HG03442 (cell line): ENCODE measurements at regions not wholly inside any gene's neighbourhood (a gene's known extent, or its start where the extent isn't known, plus 50 kb on each side); places are given as distances from the start of the nearest gene placed in this dataset.
A peak's percentile ranks its signal among the peaks of the same experiment; 100 is the strongest.

Experiments used
- ATAC-seq: cut with Tn5 transposase; IDR thresholded peaks from one replicate; pipeline ENCODE4 v1.9.1; 2021; ENCODE audit warnings: mild to moderate bottlenecking, moderate library complexity; ENCODE audit not compliant: unreplicated experiment

DNA sequence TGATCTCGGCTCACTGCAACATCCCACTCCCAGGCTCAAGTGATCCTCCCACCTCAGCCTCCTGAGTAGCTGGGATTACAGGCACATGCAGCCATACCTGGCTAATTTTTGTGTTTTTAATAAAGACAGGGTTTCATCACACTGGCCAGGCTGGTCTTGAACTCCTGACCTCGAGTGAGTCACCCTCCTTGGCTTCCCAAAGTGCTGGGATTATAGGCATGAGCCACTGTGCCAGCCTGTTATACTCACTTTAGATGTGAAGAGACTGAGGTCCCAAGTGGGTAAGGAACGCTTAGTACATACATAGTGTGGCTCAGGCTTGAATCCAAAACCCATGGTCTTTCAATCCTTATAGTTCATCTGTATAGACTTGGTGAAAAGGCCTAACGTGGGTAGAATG is 63.7 kb upstream of the EPS8L3 start:
- no peak for ATAC-seq

DNA sequence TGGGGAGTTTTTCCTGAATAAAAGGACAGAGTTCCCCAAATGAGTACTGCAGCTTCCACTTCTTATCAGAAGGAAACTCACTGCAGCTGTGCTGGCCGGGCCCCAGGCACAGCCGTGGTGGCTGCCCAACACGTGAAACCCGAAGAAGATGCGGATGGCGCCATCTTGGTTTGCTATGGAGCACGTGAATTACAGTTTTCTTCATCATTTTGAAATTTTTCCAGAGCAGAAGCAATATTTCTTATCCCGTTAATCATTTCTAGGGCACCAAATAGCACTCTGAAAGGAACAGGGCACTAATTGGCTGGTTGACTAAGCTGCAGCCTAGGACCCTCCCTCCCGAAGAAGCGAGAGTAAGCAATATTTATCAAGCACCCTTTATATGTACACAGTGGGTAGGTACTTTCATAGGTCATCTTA is 63.2 kb upstream of the EPS8L3 start:
- ATAC-seq = no peak

DNA sequence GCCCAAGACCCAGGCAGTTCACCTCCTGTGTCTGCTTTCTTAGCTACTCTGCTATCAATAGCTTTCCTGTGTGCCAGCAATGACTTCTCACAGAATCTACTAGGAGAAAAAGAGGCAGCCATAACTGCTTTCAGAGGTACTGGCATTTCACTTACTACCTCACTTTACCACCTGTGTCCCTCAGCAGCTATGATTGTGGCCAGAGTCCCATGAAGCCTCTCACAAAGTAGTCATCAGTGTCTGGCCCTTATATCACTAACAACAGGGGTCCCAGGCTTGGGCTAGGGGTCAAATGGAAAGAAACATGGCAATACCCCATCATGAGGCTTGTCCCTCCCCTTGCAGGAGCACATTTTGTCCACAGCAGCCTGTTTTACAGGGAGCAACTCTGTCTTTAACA is 62.7 kb upstream of the EPS8L3 start:
- no peak for ATAC-seq

DNA sequence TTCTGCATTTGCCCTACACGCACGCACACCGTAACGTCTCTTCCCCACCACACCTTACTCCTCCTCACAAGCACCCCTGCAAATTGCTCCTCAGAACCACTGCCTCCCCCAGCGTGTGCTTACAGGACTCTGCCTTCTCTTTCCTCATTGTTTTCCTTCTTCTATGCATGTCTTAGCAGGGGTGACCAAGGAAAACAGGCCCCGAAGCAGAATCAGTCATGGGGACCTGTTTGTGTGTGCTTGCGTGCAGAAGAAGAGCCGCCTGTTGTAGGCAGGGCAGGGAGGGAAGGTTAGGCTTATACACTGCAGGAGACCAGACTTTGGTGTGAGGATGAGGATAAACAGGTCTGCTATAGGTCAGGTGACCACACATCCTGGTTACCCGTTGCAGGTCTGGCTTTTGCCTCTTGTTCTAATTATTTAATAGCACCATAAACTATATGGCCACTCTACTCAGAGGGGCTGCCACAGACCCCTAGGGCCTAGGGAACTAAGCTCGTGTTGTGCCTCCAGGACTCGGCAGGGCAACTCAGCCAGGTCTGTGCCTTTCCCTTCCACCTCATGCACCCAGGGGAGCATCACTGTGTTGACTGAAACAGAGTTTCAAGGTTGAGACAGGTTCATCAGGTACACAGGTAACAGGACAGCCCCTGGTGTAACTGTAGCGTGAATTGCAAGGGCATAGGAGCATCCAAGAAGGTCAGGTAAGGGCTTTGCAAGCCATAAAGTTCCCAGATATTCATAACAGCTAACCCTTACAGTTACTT is 60.8 kb upstream of the EPS8L3 start:
- ATAC-seq = no peak

- no peak for ATAC-seq
Measured at GRCh38 chr1:109823543-109824348, 60.0 kb upstream of the EPS8L3 start.

- no peak for ATAC-seq
Measured at GRCh38 chr1:109822749-109823542, 59.2 kb upstream of the EPS8L3 start.

GRCh38 chr1:109821831-109822745 is 58.4 kb upstream of the EPS8L3 start:
- no peak for ATAC-seq

DNA sequence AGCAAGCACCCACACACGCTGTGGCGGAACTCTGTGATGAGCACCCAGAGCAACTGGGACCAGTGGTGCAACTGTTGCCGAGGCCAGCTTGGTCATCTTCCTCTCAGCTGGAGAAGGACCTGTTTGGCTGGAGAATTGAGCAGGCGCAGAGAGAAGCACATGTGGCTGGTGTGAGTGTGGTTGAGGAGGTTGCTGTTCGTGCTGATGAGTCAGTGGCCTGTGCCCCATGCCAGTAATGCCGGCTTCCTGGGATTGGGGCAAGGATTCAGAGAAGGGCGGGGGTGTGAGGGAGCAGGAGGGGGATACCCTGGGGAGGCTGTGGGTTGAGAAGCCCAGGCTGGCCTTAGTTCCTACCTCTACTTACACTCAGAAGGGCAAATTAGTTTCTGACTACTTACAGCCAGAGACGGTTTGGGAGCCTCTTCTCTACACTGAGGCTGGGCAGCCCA is 57.5 kb upstream of the EPS8L3 start:
- ATAC-seq = no peak

GRCh38 chr1:109819906-109820305 is 56.2 kb upstream of the EPS8L3 start:
- no peak for ATAC-seq

- ATAC-seq = no peak
Measured at GRCh38 chr1:109818988-109819764, 55.5 kb upstream of the EPS8L3 start.

GRCh38 chr1:109818271-109818987 is 54.7 kb upstream of the EPS8L3 start:
- no peak for ATAC-seq

DNA sequence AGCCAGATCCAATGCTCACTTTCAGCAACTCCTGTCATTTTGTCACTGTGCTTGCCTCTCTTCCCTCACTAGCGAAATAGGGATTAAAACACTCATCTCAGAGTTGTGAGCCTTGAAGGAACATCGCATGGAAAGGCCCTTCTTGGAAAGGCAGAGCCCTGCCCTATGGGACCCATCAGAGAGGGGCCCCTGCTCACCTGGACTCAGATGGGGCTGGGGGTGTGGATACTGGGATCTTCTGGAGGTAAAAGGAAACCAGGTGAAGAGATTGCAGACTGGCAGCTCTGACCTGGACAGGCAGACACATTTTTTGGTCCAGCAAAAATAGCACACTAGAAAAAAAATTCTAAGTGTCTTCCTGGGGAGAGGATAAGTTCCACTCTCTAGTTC is 54.2 kb upstream of the EPS8L3 start:
- ATAC-seq = no peak

DNA sequence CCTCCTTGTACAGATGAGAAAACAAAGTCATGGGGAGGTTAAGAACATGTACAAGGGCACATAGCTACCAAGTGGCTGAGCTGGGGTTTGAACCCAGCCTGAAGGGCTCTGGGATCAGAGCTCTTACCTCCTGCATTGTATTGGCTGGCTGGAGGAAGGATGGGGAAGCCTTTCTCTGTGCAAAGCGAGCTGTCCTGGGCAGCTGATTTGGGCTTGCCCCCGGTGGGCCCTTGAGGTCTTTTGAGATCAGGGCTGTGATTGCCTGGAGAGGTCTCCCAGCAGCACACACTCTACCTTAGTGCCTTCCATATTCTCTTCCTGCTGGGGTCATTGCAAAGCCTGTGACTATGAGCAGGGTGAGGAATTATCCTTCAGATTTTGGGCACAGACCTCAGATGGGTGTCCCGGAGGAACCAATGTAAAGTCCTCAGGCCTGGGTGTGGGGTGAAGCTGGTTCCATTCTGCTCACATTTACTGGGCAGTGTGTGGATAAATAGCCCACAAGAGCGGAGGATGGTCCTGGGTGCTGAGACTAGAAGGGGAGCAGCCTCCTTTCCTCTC is 53.3 kb upstream of the EPS8L3 start:
- ATAC-seq = no peak

DNA sequence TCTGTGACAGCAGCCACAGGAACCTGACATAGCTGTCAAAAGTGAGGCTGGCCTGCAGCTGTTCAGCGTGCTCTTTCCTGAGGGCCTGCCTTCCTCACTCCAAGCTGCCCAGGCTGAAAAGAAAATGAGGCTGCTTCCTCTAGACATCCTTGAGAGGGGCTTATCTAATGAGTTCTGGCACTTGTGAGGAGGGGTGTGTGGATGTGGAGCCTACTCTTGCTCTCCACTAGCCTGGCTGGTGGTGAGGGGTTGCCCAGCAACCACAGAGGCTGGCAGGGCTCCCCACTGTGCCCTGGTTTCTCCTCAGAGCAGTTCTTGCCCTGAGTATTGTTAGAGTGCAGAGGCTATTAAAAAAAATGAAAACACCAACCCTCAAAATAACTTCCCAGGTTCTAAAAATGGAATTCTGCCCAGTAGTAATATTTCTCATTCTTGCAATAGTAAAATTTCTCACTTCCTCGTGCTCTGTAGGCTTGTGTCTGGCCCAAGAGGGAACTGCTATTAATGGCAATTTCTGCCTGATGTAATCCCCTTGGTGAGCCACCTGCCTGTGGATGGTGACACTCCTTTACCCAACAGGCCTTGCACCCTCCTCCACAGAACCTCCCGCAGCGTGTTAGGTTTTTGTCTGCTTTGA is 52.6 kb upstream of the EPS8L3 start:
- ATAC-seq = peak; percentile 87

DNA sequence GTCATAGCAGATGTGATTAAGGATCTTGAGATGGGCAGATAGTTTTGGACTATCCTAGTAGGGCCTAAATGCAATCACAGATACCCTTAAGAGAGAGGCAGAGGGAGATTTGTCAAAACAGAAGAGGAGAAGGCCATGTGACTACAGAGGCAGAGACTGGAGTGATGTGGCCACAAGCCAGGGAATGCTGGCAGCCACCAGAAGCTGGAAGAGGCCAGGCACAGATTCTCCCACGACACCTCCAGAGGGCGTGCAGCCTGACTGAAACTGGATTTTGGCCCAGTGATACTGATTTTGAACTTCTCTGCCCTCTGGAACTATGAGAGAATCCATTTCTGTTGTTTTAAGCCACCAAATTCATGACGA is 52.1 kb upstream of the EPS8L3 start:
- no peak for ATAC-seq

DNA sequence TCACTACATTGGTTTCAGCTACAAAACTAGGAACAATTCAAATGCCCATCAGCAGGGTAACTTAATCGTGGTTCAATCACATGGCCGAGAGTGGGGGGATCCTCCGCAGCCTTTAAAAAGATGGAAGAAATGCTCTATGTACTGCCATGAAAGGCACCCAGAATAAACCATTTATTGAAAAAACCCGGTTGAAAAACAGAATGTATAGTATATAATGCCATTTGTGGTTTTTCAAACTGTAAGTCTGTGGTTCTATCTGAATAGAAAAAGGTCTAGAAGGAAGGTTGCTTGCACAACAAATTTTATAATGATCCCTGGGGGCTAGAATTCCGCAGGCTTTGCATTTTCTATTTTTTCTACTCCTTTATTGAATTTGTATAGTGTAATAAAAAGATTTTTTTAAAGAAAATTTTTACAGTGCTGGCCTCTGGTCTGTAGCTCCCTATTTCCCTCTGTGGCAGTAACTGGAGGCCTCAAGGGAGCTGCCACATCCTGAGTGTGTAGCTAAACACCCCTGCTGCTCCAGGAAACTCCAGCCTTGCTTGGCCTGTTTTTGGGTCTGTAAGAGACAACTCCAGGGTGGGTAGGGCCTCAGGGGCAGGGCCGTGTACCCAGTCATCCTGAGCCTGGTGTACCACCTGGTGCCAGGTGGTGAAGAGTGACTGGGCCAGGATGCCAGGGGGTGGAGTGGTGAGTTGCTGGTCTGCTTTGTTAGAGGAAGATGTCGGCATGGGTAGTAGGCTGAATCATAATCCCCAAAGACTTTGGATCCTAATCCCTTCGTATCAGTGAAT is 51.5 kb upstream of the EPS8L3 start:
- no peak for ATAC-seq

- no peak for ATAC-seq
Measured at GRCh38 chr1:109814223-109814622, 50.5 kb upstream of the EPS8L3 start.
